Suppressor macrophage treated with lipopolysaccharide for 1 hour (primary cell): ENCODE measurements at regions not wholly inside any gene's neighbourhood (a gene's known extent, or its start where the extent isn't known, plus 50 kb on each side); places are given as distances from the start of the nearest gene placed in this dataset.
A peak's percentile ranks its signal among the peaks of the same experiment; 100 is the strongest.
"Not testable (repeated sequence)": the region's sequence is repeated elsewhere in the genome, so short reads cannot be mapped to it uniquely, and the experiment has no call there.

ENCODE experiments used
- DNase-seq, 3 donors: peaks; one replicate each; pipeline ENCODE4 v3.0.0-alpha.2; 2020 to 2022

GRCh38 chr2:47295131-47295980 lies 73.8 kb upstream of the EPCAM start:
- DNase-seq, result peak in 1 of 3 donors; percentile 14

- DNase-seq, result peak in 2 of 3 donors; percentile 39 to 54
Measured at GRCh38 chr2:47293976-47294375, 75.1 kb upstream of the EPCAM start.

GRCh38 chr2:47288864-47289263 lies 80.2 kb upstream of the EPCAM start:
- peak; percentile 31 to 80 (median 77) for DNase-seq

- no peak for DNase-seq
Measured at GRCh38 chr2:47283659-47284058, 85.5 kb upstream of the EPCAM start.

DNA sequence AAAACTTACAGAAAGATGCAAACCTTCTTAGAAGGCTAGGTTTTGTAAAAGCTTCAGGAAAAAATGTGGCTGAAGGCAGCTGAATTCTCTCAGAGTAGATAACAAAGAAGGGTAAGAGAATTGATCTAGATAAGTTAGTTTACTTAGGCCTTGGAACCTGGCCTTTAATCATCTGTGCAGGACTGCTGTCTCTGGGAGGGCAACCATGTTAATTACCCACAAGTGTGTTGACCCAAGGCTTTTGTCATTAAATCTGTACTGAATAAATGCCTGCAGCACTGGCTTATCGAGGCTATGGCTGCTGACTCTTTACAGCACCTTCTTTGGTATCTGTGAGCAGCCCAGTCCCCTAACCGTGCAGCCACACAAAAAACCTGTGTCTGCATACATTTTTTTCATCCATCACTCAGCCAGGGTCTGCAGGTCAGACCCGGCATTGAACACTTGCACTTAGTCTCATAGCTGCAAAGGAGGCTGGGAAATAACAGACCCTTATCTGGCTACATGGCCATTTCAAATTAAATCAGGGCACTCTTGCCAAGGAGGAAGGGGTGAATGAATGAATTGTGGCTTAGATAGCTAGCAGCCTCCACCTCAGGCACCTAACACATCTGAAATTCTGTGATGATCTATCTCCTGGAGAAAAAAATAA lies 86.4 kb upstream of the EPCAM start:
- no peak for DNase-seq

- not testable (repeated sequence) for DNase-seq
Measured at GRCh38 chr2:47279525-47279924, 89.6 kb upstream of the EPCAM start.

DNA sequence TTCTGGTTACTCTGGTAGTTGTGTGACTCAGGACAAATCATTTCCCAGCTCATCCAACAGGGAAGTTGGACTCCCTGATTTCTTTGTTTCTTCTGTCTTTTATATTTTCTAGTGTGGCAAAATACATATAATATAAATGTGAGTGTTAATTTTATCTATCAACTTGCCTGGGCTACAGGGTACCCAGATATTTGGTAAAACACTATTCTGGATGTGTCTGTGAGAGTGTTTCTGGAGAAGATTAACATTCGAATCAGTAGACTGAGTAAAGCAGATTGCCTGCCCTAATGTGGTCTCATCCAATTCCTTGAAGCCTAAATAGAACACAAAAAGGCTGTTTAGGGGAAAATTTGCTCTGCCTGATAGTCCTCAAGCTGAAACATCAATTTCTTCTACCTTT lies 91.1 kb upstream of the EPCAM start:
- DNase-seq, result no peak

DNA sequence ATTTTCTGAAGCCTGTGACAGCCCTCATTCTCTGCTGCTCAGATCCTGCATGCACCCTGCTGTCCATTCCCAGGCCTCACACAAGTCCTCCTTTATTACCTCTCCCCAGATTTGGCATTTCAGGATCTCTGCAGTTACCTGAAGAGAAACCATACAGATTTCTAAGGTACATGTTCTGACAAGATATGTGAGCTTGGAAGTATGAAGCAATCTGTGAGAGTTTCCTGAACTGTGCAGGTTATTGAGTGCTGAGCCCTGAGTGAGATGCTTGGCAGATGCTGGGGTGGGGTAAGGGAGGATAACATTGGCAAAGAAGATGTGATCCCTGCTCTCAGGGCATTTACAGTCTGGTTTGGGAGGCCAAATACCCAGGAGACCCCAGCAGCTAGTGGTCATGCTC lies 91.9 kb upstream of the EPCAM start:
- DNase-seq, result no peak

GRCh38 chr2:47276061-47276460 lies 93.0 kb upstream of the EPCAM start:
- no peak for DNase-seq

DNA sequence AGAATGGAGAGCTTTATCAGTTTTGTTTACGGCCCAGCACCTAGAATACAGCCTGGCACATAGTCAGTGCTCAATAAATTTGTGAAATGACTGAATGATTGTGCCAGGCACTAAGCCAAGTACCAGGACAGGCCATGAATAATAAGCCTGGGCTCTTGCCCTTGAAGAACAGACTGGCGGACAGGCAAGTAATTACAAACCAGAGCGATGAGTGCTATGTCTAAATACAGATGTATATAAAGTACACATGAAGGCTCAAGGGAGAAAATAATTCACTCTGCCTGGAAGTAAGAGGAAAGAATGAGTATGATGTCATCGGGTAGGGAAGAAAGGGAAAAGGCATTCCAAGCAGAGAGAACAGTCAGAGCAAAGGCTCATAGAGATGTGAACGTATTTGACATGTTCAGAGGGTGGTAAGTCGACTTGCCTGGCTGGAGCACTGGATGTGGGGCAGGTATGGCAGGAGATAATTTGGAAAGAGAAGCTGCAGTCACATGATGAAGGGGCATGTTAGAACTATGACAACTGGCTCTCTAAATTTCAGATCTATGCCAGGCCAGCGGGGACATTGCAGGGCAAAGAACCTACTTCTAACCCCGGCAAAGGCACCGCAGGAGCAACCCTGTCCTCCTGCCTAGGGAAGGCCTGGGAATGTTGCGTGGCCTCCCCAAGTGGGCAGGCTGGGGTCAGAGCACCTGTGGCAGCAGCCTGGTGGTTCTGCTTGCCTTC lies 94.9 kb upstream of the EPCAM start:
- no peak for DNase-seq

DNA sequence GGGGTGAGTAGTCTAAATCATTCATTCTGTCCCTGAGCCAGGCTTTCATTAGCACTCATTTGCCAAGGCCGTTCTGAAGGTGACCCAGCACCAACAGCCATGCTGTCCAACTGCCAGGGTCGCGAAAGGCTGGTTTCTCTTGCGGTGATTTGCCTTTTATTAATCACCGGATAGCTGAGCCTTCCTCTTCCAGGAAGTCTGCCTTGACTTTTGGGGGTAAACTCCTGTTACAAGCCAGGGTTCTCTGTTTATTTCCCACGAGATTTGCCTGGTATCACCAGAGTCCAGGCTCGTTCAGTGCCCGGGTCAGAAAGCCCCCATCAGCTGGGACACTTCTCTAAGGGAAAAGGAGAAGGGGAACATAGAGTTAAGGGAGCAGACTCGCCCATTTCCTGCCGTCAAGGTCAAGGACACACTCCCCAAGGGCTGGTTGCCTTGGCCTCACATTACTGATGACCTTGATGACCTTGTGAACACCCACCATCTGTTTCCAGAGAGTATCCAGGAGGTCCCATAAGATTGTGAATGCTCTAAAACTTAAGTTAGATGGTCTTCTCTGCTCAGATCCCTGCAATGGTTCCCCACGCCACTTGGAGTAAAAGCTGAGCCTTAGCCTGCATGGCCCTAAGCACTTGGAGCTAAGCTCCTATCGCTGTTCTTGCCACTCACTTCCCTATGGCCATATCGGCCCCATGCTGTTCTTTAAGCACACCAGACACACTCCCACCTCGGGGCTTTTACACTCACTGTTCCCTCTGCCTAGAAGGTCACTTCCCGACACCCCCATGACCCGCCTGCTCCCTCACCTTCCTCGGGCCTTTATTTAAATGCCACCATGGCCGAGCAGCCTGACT lies 96.0 kb upstream of the EPCAM start:
- peak in 2 of 3 donors; percentile 15 to 33 for DNase-seq

- peak; percentile 47 to 70 (median 55) for DNase-seq
Measured at GRCh38 chr2:47272031-47272864, 95.9 kb upstream of the CALM2 start.

DNA sequence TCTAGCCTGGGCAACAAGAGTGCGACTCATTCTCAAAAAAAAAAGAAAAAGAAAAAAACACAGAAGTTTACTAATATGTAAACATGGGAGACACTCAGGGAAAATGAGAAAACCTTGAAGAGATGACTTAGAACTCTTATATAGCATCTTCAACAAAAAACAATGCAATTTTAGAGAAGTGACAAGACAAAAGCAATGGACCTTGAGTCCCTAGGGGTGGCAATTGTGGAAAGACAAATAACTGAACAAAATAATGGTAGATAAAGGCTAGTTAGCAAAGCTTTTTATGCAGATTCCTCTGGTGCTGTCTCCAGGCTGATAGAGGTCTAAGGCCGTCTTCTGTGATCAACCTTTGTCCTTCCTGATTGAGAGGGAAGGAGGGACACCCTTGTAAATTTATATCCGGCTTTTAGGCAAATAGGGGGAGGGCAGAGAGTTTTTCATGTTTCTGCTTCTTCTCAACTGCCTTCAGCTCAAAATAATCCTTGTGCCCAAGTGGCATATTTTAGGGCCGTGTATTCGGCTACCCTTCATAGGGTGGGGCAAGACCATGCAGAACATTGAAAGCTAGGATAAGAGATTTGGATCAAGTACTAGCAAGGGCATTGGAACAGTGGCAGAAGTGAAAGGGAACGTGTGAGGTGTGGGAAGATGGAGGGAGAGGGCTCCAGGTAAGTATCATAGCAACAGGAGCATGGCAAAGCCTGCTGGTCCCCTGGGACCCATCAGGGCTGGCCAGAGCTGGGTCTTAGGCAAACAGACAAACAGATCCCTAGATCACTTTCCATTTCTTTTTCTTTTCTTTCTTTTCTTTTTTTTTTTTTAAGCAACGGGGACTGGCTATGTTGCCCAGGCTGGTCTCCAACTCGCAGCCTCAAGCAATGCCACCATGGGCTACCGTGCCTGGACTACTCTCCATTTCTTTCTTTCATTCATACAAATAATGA lies 95.0 kb upstream of the CALM2 start:
- peak in 1 of 3 donors; percentile 32 for DNase-seq

- no peak for DNase-seq
Measured at GRCh38 chr2:47270421-47270820, 94.1 kb upstream of the CALM2 start.

- DNase-seq, result peak; percentile 88 to 92 (median 89)
Measured at GRCh38 chr2:47269316-47270232, 93.3 kb upstream of the CALM2 start.

DNA sequence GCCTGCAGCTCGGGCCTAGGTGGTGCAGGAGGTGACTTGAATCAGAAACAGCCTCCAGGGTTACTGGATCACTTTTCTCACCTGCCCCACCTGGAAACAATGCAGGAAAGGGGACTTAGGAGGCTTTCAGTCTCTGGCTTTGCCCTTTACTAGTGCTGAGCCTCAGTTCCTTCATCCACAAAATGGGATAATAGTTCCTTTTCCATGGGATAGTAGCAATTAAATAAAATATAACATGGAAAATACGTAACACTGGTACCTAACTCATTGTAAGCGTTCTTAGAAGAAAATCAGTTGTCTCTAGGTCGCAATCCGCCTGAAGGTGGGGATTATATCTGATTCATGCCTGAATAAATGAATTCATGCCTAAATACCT lies 91.4 kb upstream of the CALM2 start:
- DNase-seq, result no peak

- no peak for DNase-seq
Measured at GRCh38 chr2:47266939-47267710, 90.8 kb upstream of the CALM2 start.

DNA sequence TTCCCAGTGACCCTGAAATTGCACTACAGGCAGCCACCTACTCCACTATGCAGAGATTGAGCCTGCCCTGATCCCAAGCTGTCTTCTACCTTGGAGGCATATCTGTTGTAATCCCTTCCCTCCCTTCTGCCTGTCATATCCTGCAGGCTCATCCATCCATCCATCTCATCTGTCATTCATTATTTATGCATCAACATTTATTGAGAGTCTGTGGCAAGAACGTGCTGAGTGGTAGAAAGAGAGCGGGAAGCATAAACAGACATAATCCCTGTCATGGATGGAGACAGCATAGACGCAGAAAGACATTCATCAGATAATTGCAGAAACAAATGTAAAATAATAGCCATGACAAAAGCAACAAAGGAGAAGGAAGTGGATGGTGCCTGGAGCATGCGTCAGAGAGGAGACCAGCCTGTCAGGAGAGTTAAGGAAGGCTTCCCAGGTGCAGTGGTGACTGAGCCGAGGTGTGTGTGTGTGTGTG lies 89.5 kb upstream of the CALM2 start:
- no peak for DNase-seq
